Endothelial cell of umbilical vein (primary cell): ENCODE measurements at regions not wholly inside any gene's neighbourhood (a gene's known extent, or its start where the extent isn't known, plus 50 kb on each side); places are given as distances from the start of the nearest gene placed in this dataset.

Experiments used
- BruUV-seq: library from RNA; stranded (reverse); fragments of 400-500 nt; replicated peaks from 2 replicates; lab custom pipeline; 2021; lab: Mats Ljungman, UMichigan
- CTCF ChIA-PET: fragments of 300-600, 350-600 bp; sonication (Branson Sonifier 250); formaldehyde crosslinking; loops from one replicate; lab custom pipeline; 2021; ENCODE audit warnings: antibody characterized with exemption, inconsistent platforms; lab: Charles Lee
- POLR2A ChIA-PET: fragments of 300-600, 350-600 bp; sonication (Branson Sonifier 250); formaldehyde crosslinking; loops from one replicate; lab custom pipeline; 2021; ENCODE audit warnings: antibody characterized with exemption, inconsistent platforms; lab: Charles Lee
- DNase-seq: peaks from one replicate; pipeline ENCODE4 v3.0.0-alpha.2; 2011; ENCODE audit warnings: low read depth, low spot score
- FAIRE-seq: peaks from 2 replicates; lab custom pipeline; 2011; peaks lifted over from hg19 to GRCh38; lab: Jason Lieb, UNC
- H2AFZ ChIP-seq: 2 replicates; pipeline ENCODE4 v1.6.0; 2012; ENCODE audit warnings: low read depth, low read length, control low read depth, inconsistent platforms
- H3K27ac ChIP-seq: 2 replicates; pipeline ENCODE4 v1.5.1; 2011; ENCODE audit warnings: low read depth, mild to moderate bottlenecking, control low read depth, low read length, moderate library complexity; ENCODE audit not compliant: insufficient read depth
- H3K27me3 ChIP-seq, 2 experiments: 2 replicates each; pipeline versions ENCODE4 v1.6.0 to v1.6.1; 2011; ENCODE audit warnings: low read length in 2 of 2, mixed read lengths in 1 of 2; ENCODE audit not compliant: control insufficient read depth in 2 of 2, insufficient read depth in 2 of 2
- H3K36me3 ChIP-seq, 2 experiments: 2 replicates in 1 of 2; 3 replicates in 1 of 2; pipeline ENCODE4 v1.5.1; 2011; ENCODE audit warnings: low read length in 2 of 2, mild to moderate bottlenecking in 1 of 2, moderate library complexity in 1 of 2; ENCODE audit not compliant: control insufficient read depth in 2 of 2, insufficient read depth in 2 of 2; ENCODE audit errors: extremely low read depth in 1 of 2
- H3K4me1 ChIP-seq: 3 replicates; pipeline ENCODE4 v1.5.1; 2011; ENCODE audit warnings: mild to moderate bottlenecking, low read length; ENCODE audit not compliant: control insufficient read depth, insufficient read depth; ENCODE audit errors: extremely low read depth
- H3K4me2 ChIP-seq: 2 replicates; pipeline ENCODE4 v1.6.1; 2011; ENCODE audit warnings: low read length, control low read depth, mixed read lengths; ENCODE audit not compliant: insufficient read depth
- H3K4me3 ChIP-seq, 3 experiments: fragments of 200-600 bp in 1 of 3; sonication (generic), shearing (Covaris generic) in 1 of 3; replicated peaks in 1 of 3; 2 replicates each; pipeline ENCODE4 v1.5.1; 2011 to 2016; ENCODE audit warnings: control low read depth in 3 of 3, low read length in 3 of 3, mild to moderate bottlenecking in 2 of 3, inconsistent platforms in 1 of 3, low read depth in 1 of 3, moderate library complexity in 1 of 3; ENCODE audit not compliant: insufficient read depth in 1 of 3
- H3K79me2 ChIP-seq: 2 replicates; pipeline ENCODE4 v1.6.0; 2012; ENCODE audit warnings: low read length, inconsistent platforms; ENCODE audit not compliant: control insufficient read depth, insufficient read depth
- H3K9ac ChIP-seq: replicated peaks from 2 replicates; pipeline ENCODE3; 2011; ENCODE audit warnings: low read length, control low read depth; ENCODE audit not compliant: insufficient read depth; ENCODE audit errors: extremely low read depth
- H3K9me1 ChIP-seq: replicated peaks from 3 replicates; pipeline ENCODE4 v1.6.0; 2011; ENCODE audit warnings: mild to moderate bottlenecking, low read length; ENCODE audit not compliant: control insufficient read depth, insufficient read depth; ENCODE audit errors: extremely low read depth
- H3K9me3 ChIP-seq: replicated peaks from 2 replicates; pipeline ENCODE4 v1.5.1; 2012; ENCODE audit warnings: low read length, inconsistent platforms; ENCODE audit not compliant: control insufficient read depth, insufficient read depth
- H4K20me1 ChIP-seq: replicated peaks from 2 replicates; pipeline ENCODE3; 2011; ENCODE audit warnings: mild to moderate bottlenecking, low read length; ENCODE audit not compliant: control insufficient read depth, insufficient read depth; ENCODE audit errors: extremely low read depth
- EZH2 ChIP-seq: IDR thresholded peaks from 2 replicates; pipeline ENCODE4 v1.6.1; 2012; ENCODE audit warnings: borderline replicate concordance, low read depth, mild to moderate bottlenecking, moderate library complexity, low read length, inconsistent platforms; ENCODE audit not compliant: severe bottlenecking
- FOS ChIP-seq: IDR thresholded peaks from 2 replicates; pipeline ENCODE4 v1.6.1; 2011; ENCODE audit warnings: mild to moderate bottlenecking, low read length, moderate library complexity, borderline replicate concordance; ENCODE audit not compliant: insufficient read depth
- GATA2 ChIP-seq: IDR thresholded peaks from 2 replicates; pipeline ENCODE4 v1.7.0; 2011; ENCODE audit warnings: low read depth, mild to moderate bottlenecking, moderate library complexity, mixed read lengths, low read length; ENCODE audit not compliant: insufficient read length, insufficient read depth
- JUN ChIP-seq: IDR thresholded peaks from 2 replicates; pipeline ENCODE4 v1.6.1; 2011; ENCODE audit warnings: borderline replicate concordance, low read depth; ENCODE audit not compliant: insufficient read length, insufficient read depth
- MYC ChIP-seq: IDR thresholded peaks from one replicate; pipeline ENCODE4 v1.6.1; 2011; ENCODE audit warnings: mild to moderate bottlenecking, low read depth, low read length
- POLR2A ChIP-seq: IDR thresholded peaks from 2 replicates; pipeline ENCODE4 v1.6.1; 2012; ENCODE audit warnings: low read depth, mild to moderate bottlenecking, control low read depth, low read length
- POLR2AphosphoS5 ChIP-seq: IDR thresholded peaks from 2 replicates; pipeline ENCODE4 v1.6.1; 2012; ENCODE audit warnings: low read depth, mild to moderate bottlenecking, control low read depth, low read length, moderate library complexity; ENCODE audit not compliant: insufficient read depth
- dilution Hi-C: fragments of 300-500 bp; cut with MboI; formaldehyde crosslinking; loops from one replicate; pipeline ENCODE4 v1.15.0; 2019; ENCODE audit warnings: low sequenced_read_pairs; ENCODE audit not compliant: extremely low pct_ligation_motif_present
- intact Hi-C: fragments of 100-400 bp; cut with micrococcal nuclease; formaldehyde crosslinking; loops from one replicate; pipeline ENCODE4 v1.10.0; 2022
- TF ChIP-seq, protein P1 (sequence below), 2 donors: IDR thresholded peaks; 1 replicate in 1 of 2; 2 replicates in 1 of 2; pipeline ENCODE4 v1.5.1; 2011; ENCODE audit warnings: low read length in 2 of 2, mild to moderate bottlenecking in 2 of 2, moderate library complexity in 2 of 2, control low read depth in 1 of 2, inconsistent platforms in 1 of 2, low read depth in 1 of 2; ENCODE audit not compliant: insufficient read depth in 1 of 2; ENCODE audit errors: extremely low read depth in 1 of 2
- TF ChIP-seq, protein P2 (sequence below): IDR thresholded peaks from 2 replicates; pipeline ENCODE4 v1.6.1; 2011; ENCODE audit not compliant: insufficient read depth, insufficient read length

DNA sequence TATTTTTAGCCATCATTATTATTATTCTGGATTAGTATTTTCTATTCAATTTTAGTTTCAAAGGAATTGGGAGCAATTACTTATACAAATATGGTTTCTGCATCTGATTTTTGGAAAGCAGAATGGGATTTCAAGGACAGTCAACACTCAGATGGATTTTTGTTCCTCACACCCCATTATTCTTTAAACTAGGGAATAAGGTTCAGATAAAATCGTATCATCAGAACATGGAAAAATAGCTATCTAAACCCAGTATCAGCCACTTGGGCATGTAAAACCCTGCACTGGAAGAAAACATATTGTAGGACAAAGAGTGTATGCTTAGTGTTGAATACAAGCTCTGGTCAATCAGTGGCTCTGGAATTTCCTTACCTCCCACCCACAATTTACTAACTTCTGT is 452.5 kb downstream of the ZNF516 start:
- no peak overlapping the region for H3K9ac ChIP-seq
- ChIA-PET CTCF (no interaction called here), POLR2A (no interaction called here)
- no peak overlapping the region for H3K4me3 ChIP-seq
- no TSS peak for BruUV-seq
- H4K20me1 ChIP-seq = no peaks in the 10 kb centered on the region
- H3K4me2 ChIP-seq = no peak overlapping the region
- no peaks in the 10 kb centered on the region for H3K9me1 ChIP-seq
- no peaks in the 10 kb centered on the region for H3K27me3 ChIP-seq
- dilution Hi-C loops (no loop called here), intact Hi-C loops (no loop called here)
- H3K9me3 ChIP-seq = peaks cover 1% of the 10 kb centered on the region
- DNase-seq (no peak), FAIRE-seq (no peak)
- no peak overlapping the region for H3K27ac ChIP-seq
- no peak for TF ChIP-seq EZH2
- TF ChIP-seq JUN = no peak
- TF ChIP-seq FOS = no peak
- no peak for TF ChIP-seq POLR2A
- no peak for TF ChIP-seq GATA2
- TF ChIP-seq, protein P1, sequence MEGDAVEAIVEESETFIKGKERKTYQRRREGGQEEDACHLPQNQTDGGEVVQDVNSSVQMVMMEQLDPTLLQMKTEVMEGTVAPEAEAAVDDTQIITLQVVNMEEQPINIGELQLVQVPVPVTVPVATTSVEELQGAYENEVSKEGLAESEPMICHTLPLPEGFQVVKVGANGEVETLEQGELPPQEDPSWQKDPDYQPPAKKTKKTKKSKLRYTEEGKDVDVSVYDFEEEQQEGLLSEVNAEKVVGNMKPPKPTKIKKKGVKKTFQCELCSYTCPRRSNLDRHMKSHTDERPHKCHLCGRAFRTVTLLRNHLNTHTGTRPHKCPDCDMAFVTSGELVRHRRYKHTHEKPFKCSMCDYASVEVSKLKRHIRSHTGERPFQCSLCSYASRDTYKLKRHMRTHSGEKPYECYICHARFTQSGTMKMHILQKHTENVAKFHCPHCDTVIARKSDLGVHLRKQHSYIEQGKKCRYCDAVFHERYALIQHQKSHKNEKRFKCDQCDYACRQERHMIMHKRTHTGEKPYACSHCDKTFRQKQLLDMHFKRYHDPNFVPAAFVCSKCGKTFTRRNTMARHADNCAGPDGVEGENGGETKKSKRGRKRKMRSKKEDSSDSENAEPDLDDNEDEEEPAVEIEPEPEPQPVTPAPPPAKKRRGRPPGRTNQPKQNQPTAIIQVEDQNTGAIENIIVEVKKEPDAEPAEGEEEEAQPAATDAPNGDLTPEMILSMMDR (IDR thresholded peaks at IDR 0.05; ENCODE audit: extremely low read depth in 1 of 2, insufficient read depth in 1 of 2, low read depth in 1 of 2, low read length in 2 of 2) = no peak
- TF ChIP-seq POLR2AphosphoS5 = no peak
- TF ChIP-seq, protein P2, sequence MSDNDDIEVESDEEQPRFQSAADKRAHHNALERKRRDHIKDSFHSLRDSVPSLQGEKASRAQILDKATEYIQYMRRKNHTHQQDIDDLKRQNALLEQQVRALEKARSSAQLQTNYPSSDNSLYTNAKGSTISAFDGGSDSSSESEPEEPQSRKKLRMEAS = no peak
- no peak for TF ChIP-seq MYC
- no peaks in the 10 kb centered on the region for H3K36me3 ChIP-seq
- no peaks in the 10 kb centered on the region for H3K79me2 ChIP-seq
- H2AFZ ChIP-seq = no peak overlapping the region
- no peaks in the 10 kb centered on the region for H3K4me1 ChIP-seq
